H7 (cell line): ENCODE measurements at regions not wholly inside any gene's neighbourhood (a gene's known extent, or its start where the extent isn't known, plus 50 kb on each side); places are given as distances from the start of the nearest gene placed in this dataset.
"Not testable (repeated sequence)": the region's sequence is repeated elsewhere in the genome, so short reads cannot be mapped to it uniquely, and the experiment has no call there.

Source experiments
- DNase-seq: peaks from one replicate; pipeline ENCODE4 v3.0.0; 2012
- H3K27me3 ChIP-seq: 2 replicates; pipeline ENCODE4 v1.6.0; 2011; ENCODE audit warnings: mild to moderate bottlenecking, low read length; ENCODE audit not compliant: control insufficient read depth, insufficient read depth
- H3K36me3 ChIP-seq: replicated peaks from 2 replicates; pipeline ENCODE4 v1.5.1; 2011; ENCODE audit warnings: low read length; ENCODE audit not compliant: control insufficient read depth, insufficient read depth
- H3K4me3 ChIP-seq: 2 replicates; pipeline ENCODE4 v1.5.1; 2011; ENCODE audit warnings: low read depth, mild to moderate bottlenecking, control low read depth, low read length, moderate library complexity; ENCODE audit not compliant: insufficient read depth

- no peak for DNase-seq
- H3K4me3 ChIP-seq: no peak overlapping the region
- no peaks in the 10 kb centered on the region for H3K36me3 ChIP-seq
- no peaks in the 10 kb centered on the region for H3K27me3 ChIP-seq
Observed at GRCh38 chr1:227508431-227508830, 54.9 kb upstream of the ZNF678 start.

- H3K4me3 ChIP-seq, H3K36me3 ChIP-seq, H3K27me3 ChIP-seq, DNase-seq: not testable (repeated sequence)
Observed at GRCh38 chr1:227506490-227507393, 56.6 kb upstream of the ZNF678 start.

- not testable (repeated sequence) for H3K36me3 ChIP-seq, H3K4me3 ChIP-seq, H3K27me3 ChIP-seq, DNase-seq
Observed at GRCh38 chr1:227496045-227496444, 67.3 kb upstream of the ZNF678 start.

GRCh38 chr1:227493863-227494551 lies 69.3 kb upstream of the ZNF678 start:
- not testable (repeated sequence) for H3K4me3 ChIP-seq, H3K27me3 ChIP-seq, H3K36me3 ChIP-seq, DNase-seq

GRCh38 chr1:227490478-227490877 lies 72.9 kb upstream of the ZNF678 start:
- no peak for DNase-seq
- Histone ChIP-seq H3K4me3 (no peak overlapping the region), H3K27me3 (no peaks in the 10 kb centered on the region), H3K36me3 (no peaks in the 10 kb centered on the region)

- Histone ChIP-seq H3K36me3 (no peaks in the 10 kb centered on the region), H3K4me3 (no peak overlapping the region), H3K27me3 (no peaks in the 10 kb centered on the region)
- DNase-seq: no peak
Observed at GRCh38 chr1:227490001-227490400, 73.4 kb upstream of the ZNF678 start.

GRCh38 chr1:227489572-227489971 lies 73.8 kb upstream of the ZNF678 start:
- Histone ChIP-seq H3K27me3 (no peaks in the 10 kb centered on the region), H3K36me3 (no peaks in the 10 kb centered on the region), H3K4me3 (no peak overlapping the region)
- no peak for DNase-seq

GRCh38 chr1:227487606-227488005 lies 75.8 kb upstream of the ZNF678 start:
- Histone ChIP-seq H3K4me3 (no peak overlapping the region), H3K27me3 (no peaks in the 10 kb centered on the region), H3K36me3 (no peaks in the 10 kb centered on the region)
- no peak for DNase-seq

- Histone ChIP-seq H3K27me3 (no peaks in the 10 kb centered on the region), H3K36me3 (no peaks in the 10 kb centered on the region), H3K4me3 (no peak overlapping the region)
- no peak for DNase-seq
Observed at GRCh38 chr1:227486559-227486958, 76.8 kb upstream of the ZNF678 start.

GRCh38 chr1:227482023-227482299 lies 81.4 kb upstream of the ZNF678 start:
- H3K27me3 ChIP-seq: no peaks in the 10 kb centered on the region
- H3K36me3 ChIP-seq: no peaks in the 10 kb centered on the region
- no peak overlapping the region for H3K4me3 ChIP-seq
- no peak for DNase-seq

GRCh38 chr1:227474072-227474471 lies 89.3 kb upstream of the ZNF678 start:
- not testable (repeated sequence) for H3K27me3 ChIP-seq, DNase-seq, H3K4me3 ChIP-seq, H3K36me3 ChIP-seq

GRCh38 chr1:227472772-227473171 lies 90.6 kb upstream of the ZNF678 start:
- DNase-seq: no peak
- no peaks in the 10 kb centered on the region for H3K27me3 ChIP-seq
- H3K4me3 ChIP-seq: no peak overlapping the region
- no peaks in the 10 kb centered on the region for H3K36me3 ChIP-seq

GRCh38 chr1:227470688-227471087 lies 92.7 kb upstream of the ZNF678 start:
- no peaks in the 10 kb centered on the region for H3K36me3 ChIP-seq
- no peak overlapping the region for H3K4me3 ChIP-seq
- H3K27me3 ChIP-seq: no peaks in the 10 kb centered on the region
- no peak for DNase-seq

- H3K4me3 ChIP-seq: no peak overlapping the region
- H3K36me3 ChIP-seq: no peaks in the 10 kb centered on the region
- H3K27me3 ChIP-seq: no peaks in the 10 kb centered on the region
- no peak for DNase-seq
Observed at GRCh38 chr1:227469708-227470107, 93.6 kb upstream of the ZNF678 start.

GRCh38 chr1:227466039-227466645 lies 97.2 kb upstream of the ZNF678 start:
- Histone ChIP-seq H3K4me3 (no peak overlapping the region), H3K27me3 (no peaks in the 10 kb centered on the region), H3K36me3 (no peaks in the 10 kb centered on the region)
- no peak for DNase-seq
